GM21825 (cell line): ENCODE measurements at regions not wholly inside any gene's neighbourhood (a gene's known extent, or its start where the extent isn't known, plus 50 kb on each side); places are given as distances from the start of the nearest gene placed in this dataset.

Experiments used
- ATAC-seq: cut with Tn5 transposase; IDR thresholded peaks from one replicate; pipeline ENCODE4 v1.9.1; 2021; ENCODE audit warnings: mild to moderate bottlenecking, moderate library complexity; ENCODE audit not compliant: unreplicated experiment

DNA sequence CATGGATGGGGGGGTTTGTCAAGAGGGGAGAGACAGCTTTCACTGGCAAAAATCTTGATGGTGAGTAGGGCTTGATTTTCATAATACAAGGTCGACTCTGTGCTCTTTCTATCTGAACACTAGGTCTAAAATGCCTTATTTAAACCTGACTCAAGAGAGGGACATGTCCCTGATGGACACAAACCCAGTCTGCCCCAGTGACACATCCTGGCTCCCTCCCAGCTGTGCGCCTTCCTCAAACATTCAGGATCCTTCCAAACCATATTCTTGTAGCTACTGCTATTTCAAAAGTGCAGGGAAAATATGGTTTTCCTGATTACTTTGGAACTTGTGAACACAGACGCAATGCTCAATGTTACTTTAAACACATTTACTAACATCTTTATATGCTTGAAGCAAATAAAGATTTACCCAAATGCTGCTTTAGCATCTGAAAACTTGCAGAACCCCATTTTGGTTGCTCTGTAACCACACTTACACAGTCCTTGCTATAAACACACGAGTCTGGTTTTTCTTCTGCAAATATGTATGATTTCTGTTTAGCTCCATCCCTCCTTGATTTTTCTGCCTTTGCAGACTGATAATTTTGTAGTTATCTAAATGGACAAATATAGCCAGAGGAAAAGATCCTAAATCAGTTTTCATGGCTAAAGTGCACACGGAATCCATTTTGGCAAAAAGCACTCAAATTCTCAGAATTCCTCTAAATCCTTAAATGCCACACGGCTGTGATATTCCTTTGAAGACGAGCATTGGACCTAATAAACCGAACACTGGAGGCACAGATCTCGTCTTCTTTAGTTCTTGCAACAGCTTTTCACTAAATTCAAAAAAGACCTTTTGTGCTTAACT lies 499.9 kb upstream of the ZFHX3 start:
- ATAC-seq: no peak

DNA sequence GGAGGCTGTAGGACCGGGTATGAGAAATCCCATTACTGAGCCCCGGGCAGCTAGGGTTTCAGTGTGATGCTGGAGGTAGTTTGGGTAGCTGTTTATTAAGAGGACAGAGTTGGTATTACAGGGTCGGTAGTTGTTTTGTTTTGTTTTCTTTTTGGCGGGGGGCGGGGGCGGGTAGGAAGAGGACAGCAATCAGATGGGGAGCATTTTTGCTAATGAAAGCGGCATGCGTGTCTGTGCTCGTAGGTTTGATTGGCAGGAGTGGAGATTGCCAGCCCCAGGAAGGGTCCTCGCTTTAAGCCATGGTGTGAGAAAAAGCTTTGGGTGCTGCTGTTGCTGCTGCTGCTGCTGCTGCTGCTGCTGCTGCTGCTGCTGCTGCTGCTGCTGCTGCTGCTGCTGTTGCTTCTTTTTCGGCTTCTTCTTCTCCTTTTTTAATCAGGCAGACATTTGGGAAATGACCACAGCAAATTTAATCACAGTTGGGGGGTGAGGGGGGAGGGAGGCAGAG lies 498.5 kb upstream of the ZFHX3 start:
- no peak for ATAC-seq

DNA sequence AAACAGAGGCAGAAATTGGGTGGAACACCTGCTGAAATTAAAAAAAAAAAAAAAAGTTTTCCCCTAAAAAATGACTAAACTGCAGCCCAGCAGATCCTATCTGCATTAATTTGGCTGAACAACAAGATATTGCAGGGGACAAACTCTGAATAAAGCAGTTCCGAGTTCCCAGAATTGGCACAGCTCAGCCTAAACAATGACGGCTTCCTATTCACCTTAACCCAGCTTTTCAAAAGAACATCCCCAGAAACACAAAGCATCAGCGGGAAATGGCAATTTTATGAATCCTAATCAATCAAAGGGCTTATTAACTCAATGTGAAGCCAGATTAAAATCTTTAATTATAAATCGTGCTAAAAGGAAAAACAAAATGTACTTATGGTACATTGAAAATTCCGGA lies 497.8 kb upstream of the ZFHX3 start:
- no peak for ATAC-seq

DNA sequence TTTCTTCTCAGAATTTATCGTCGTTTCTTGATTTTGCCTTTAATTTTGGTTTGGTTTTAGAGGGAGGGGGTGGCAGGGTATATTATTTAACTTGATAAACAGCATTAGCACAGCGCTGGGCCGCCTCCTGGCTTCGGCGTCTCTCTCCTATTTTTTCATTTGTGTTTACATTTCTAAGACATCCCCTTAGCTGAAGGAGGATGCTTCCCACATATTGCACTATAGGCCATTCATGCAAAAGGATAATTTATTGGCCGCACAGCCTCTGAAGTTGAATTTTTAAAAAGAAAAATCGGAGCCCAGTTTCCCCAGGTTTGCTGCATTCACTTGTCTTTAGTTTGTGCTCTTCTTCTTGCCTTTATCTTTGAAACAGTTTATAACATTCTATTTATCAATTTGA lies 497.4 kb upstream of the ZFHX3 start:
- no peak for ATAC-seq

DNA sequence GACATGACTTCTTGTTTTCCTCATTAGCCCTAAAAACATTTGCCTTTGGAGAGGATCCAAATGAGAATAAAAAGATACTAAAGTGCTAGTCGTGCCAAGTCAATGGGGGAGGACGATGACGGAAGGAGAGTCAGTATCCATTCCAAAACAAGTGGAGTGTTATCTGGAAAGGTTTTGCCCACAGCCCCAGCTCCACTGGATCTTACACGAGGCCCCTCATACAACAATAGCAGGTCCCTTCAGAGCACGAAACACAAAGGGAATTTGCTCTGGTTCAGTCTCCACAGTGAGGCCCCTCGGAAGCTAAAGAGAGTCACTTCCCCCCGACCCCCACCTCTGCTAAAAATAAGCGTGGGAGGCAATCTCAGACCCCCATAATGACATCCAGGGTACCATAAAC lies 496.9 kb upstream of the ZFHX3 start:
- ATAC-seq: no peak

DNA sequence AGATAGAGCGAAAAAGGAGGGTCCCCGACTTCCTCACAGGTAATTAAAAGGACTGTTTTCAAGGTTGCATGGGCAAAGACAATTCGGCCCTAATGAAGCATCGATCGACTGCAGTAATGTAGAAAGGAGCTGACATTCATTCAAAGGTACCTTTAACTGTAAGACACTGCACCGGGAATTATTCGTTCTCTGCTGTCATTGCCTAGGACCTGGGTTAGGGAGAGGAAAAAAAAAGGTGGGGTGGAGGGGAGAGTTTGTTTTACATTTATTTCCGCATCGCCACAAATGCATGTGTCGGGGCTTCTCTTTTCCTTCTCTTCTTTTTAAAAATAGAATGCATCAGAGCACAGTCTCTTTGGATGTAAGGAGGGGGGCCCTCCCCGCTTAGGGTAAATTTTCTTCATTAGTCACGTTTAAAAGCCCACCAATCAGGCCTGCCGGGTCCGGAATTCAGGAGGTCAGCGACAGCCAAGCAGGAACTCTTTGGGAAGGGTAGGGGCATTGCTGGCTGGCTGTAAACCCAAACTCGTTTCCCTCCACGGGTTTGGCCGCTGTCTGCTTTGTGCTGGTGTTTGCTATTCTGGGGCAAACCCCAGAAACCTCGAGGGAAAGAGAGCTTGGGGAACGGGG lies 496.2 kb upstream of the ZFHX3 start:
- no peak for ATAC-seq

DNA sequence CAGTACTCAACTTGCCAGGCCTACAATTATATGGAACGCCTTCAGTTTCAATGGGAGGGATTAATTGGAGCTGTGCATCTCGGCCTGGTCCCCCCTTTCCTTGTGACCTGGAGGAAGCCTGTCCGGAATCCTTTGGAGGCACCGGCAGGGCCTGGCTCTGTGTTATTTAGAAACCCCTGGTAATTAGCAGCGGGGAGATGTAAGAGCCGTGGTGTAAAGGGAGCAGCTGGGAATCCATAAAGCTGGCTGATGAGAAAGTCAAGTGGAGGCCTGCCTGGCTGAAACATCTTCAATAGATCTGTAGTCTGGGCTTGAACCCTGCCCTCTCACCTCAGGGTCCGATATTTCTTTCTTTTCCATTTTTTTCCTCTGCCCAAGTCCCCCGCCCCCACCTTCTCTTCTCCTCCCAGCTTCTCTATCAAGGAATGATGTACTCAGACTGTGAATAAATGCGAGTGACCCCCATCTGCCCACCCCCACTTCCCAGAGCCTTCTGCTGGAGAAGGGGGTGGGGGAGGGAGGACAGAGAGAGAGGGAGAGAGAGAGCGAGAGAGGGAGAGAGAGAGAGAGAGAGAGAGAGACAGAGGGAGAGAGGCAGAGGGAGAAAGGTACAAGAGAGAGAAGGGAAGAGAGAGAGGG lies 495.5 kb upstream of the ZFHX3 start:
- ATAC-seq: no peak

DNA sequence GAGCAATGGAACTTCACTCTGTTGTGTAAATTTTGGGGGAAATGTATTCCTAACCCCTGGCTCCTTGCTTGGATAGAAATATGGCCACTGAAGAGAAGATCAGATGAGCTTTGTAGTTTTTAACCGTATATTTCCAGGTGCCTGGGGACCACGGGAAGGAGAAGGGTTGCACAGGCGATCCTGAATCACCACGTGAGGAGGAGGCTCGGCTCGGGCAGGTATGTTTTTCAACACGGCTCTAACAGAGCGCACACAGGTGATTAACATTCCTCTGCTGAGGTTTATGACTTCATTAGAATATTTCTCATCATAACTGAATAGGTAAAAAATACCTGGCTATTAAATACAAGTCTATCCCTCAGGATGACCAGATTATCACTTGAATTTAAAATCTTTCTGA lies 495.0 kb upstream of the ZFHX3 start:
- ATAC-seq: no peak

DNA sequence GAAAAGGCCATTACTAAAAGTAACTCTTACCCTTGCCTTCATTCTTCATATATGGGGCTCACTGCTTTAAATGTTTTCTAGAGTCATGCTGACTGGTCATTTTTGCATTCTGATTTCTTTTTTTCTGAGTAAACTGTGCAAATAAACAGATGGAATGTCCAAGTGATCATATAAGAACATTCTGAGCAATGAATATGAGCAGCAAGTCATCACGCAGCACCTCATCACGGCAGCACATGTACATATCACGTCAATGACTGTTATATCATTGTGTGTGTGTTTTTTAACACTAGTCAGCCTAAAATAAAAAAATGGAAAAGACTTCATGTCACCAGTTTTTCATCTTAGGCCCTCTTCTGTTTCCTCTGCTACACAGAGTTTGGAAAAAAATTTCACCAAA lies 490.0 kb upstream of the ZFHX3 start:
- no peak for ATAC-seq

DNA sequence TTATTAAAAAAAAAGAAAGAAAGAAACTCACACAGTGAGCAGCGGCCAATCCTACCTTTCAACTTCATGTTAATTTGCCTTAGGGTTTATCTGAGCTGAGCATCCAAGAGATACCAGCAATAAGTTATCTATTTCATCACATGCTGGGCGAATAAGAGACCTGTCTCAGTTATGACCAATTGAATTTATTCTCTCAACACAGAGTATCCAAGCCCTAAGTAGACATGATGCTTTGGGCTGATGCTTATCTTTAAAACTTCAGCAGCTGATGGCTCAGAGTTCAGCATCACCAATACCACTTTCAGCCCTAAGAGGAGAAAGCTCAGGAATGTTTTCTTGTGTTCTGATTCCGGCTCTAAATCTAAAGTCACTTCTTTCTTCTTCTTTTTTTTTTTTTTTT lies 489.0 kb upstream of the ZFHX3 start:
- no peak for ATAC-seq

DNA sequence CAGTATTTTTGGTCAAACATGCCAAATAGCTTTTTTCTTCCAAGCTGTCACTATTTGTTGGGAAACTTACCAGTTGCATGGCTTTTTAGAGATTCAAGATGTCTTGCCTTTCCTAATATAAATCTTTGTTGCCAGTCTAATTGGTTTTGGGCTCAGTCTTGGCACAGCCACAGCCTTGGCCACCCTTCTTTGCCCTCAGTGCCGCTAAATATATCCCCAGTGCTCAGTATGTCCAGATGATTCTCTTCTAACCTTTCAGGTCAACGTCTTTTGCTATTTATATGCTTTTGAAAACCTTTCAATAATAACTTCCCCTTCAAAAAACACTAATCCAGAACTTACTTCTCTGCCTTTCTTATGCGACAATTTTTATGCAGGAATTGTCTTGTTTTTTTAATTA lies 483.1 kb upstream of the ZFHX3 start:
- ATAC-seq: no peak

DNA sequence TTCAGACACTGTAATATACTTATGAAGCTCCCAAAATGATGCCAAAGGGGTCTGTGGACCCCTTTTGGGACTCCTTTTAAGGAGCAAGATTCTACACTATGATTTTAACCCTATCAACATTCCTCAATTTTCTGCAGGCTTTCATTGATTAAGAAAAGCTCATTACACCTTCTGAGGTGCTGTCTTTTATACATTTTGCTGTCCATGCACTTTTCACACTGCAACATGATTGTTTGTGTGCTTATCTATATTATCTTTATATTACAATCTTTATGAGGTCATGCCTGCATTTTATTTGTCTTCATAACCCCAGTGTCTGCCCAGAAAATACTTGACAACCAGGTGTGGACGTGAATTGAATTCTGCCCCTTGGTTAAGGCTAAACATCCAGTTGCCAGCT lies 482.6 kb upstream of the ZFHX3 start:
- no peak for ATAC-seq

DNA sequence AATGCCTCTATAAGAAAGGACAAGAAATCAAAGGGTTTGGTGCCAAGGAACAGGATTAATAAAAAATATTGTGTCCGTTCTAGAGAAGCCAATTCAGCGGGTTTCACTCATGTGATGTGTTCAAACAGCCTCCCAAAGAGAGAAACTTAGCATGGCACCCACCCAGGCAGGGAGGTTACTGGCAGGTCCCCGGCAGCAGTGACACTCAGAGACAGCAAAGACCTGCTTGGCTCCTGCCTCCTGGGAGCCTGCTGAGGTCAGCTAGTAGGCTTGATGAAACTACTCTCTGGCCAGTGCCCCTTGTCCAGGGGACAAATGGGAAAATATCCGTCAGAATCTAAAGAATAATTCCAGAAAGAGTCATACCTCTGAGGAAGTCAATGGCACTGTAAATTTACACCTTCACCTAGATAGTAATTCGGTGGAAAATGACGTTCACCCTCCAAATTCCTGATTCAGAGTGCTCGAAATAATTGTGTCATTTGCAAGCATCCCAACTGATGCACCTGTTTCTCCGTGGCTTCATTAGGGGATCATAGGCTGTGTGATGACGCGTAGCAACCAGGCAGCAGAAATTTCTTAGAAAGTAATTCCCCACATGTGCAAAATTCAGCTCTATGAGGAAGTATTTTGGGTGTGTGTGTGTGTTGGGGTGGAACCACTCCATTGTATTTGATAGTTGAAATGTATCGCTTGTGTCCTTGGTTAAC lies 481.5 kb upstream of the ZFHX3 start:
- ATAC-seq: no peak

DNA sequence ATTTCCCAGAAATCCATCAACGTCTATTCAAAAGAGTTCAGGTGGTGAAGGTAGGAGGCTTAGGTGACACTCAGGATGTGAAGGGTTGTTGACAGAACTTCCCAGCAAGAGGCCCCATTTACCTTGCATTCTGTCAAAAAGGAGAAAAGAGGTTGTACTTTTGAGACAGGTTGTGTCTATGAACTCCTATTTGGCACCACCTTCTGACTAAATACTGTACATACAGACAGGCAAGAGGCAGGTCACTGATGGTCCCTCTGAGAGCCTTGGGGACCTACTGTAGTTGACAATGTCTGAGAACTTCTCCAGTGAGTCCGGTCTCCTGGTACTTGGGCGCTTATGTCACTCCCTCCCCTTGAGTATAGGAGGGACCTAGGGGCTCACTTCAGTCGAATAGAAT lies 479.3 kb upstream of the ZFHX3 start:
- no peak for ATAC-seq

DNA sequence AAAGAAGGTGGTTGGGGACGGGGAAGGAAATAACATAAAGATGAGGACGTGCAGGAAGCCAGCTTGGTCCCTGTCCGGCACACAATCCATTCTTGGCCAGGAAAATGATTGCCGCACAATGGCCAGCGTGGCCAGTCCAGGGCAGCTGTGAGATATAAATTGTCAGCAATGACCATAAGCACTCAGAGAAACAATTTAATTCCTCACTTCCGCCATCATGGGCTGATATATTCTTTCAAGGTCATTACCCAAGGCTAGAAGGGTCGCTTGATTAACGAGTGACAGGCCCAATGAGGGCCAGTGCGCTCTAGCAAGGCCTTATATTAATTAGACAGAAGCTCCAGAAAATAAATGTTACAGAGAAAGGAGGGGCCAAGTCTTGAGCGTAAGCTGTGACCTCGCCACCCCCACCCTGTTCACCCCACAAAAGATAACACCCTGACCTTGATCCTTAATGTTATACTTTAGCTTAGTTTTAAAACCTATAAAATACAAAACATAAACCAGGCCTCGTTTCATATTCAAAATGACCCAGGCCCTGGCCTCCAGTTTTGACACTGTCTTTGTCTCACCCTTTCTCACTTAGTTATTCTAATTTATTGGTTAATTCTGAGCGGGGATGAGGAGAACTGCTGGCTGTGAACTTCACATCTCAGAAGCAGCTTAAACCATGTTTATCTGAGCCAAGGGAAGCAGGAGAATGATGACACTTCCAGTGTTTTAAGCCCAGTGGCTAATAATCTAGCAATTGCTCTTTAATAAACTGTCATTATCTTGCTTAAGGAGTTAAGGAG lies 478.3 kb upstream of the ZFHX3 start:
- ATAC-seq: no peak

DNA sequence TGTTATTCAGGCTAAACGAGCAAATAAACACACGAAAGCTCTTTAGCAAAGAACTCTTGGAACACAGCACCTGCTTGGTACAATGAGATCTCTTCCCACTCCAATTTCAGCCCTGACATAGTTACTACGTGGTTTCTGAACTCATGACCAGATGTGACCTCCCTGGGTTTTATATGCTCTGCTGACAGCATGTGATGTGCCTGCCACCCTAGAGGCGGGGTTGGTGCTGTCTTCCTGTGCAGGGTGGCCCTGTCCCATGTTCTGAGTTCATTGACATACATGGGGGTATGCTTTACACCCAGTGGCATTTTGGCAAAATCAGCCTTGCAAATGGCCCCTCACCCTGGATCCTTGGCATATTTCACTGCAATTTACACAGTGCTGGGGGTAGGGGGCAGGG lies 475.3 kb upstream of the ZFHX3 start:
- ATAC-seq: no peak

DNA sequence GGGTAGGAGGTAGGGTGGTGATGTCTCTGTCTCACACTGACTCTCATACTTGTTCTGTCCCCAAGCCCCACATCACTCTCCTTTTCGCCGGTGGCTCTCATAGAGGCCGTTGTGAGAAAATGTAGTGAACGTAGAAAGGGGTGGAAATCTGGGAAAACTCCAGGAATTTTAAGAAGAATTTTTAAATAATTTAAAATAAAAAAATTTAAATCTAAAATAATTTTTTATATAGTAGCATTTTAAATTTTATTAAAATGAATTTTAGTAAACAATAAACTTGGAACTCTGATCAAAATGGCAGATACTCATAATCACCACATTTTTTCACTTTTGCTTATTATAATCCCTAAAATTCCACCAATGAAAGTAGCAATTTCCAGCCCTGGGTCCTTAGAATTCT lies 473.6 kb upstream of the ZFHX3 start:
- no peak for ATAC-seq

DNA sequence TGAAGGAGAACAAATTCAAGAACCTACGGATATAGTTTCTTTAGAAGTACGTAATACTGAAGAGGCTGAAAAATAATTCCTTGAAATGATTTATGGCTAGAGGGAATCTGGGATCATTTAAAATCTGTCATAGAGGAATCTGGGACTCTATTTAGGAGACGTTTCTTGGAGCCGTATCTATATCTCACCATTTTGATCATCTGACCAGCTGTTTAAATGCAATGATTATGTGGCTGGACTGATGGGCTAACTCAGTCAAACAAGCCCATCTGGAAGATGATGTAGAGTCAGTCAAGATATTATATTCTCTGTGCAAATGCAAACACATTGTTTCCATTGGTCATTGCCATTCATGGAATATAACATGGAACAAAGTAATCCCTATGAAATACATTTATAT lies 467.7 kb upstream of the ZFHX3 start:
- ATAC-seq: no peak

DNA sequence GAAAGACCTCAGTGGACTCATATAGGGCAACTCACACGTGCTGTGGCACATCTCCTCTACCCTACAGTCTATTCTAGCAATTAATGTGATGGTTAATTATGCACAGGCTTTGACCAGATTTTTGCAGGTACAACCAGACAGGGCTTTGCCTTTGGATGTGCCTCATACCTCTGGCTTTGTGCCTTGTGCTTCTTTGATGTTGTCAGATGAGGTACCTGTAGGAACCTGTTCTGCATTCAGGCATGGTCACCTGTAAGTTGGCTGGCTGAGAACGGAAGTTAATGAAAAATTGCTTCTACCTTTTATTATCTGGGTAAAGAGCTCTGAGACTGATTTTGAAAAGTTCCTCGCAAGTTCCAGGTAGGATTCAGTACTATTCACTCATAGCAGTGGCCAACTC lies 462.9 kb upstream of the ZFHX3 start:
- no peak for ATAC-seq

DNA sequence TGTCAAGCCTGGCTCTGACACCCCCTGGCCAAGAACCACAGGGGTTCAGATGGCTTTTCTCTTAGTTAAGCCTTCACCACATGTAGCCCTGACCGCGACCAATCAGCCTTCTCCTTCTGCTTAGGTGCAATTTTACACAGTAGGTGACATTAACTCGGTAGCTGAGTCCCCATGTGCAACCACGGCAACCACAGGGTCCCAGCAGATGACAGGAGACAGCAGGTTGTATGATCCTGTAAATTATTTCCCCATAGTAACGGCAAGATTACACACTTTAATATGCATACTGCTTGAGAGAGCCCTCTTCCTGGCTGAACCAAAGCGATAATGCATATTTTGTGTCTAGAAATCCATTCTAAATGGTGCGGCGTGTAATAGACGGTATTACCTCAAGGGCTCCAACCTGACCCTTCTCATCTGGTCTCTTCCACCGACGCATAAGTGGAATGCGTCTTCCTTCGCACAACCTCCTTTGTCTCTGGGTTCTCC lies 458.7 kb upstream of the ZFHX3 start:
- ATAC-seq: no peak
